DMS153 treated with DMSO at 0.1 percent for 48 hours (cell line): ENCODE measurements at regions not wholly inside any gene's neighbourhood (a gene's known extent, or its start where the extent isn't known, plus 50 kb on each side); places are given as distances from the start of the nearest gene placed in this dataset.

Experiments
- DNase-seq: peaks from one replicate; lab custom pipeline; 2025; ENCODE audit not compliant: unreplicated experiment; lab: John Stamatoyannopoulos, UW

DNA sequence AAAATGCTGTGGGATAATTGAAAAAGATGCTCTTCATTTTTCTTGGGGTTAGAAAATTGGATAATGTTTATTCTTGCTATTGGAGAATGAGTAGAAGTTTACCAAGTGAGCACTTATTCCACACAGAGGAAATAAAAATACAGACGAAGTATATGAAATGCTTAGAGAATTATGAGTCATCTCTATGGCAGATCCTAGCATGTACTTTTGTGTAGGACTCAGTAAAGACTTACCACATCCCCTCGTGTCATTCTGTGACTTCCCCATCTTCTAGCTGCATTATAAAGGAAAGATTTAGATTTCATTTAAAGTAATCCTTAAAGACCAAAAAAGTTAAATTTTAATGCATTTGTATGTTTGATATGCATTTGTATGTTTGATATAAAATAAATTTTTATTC is 685.6 kb downstream of the TBC1D32 start:
- no peak for DNase-seq

DNA sequence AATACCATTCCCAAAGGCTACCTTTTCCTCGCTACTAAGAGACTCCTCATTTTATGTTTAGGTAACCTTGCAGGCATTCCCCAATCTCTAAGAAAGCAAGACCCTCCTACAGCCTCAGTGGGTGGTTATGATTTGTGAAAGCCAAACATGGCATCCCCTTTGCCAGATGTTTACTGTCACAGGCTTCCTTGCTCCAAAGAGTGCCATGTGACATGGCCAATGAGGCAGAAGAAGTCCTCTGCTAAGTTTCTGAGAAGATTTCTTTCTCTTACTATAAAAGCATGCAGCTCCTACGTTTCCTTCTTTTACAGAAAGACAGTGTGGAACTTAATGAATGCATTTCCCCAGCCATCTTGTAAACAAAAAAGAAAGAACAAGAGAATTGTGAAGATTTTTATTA is 688.2 kb downstream of the TBC1D32 start:
- DNase-seq = no peak

DNA sequence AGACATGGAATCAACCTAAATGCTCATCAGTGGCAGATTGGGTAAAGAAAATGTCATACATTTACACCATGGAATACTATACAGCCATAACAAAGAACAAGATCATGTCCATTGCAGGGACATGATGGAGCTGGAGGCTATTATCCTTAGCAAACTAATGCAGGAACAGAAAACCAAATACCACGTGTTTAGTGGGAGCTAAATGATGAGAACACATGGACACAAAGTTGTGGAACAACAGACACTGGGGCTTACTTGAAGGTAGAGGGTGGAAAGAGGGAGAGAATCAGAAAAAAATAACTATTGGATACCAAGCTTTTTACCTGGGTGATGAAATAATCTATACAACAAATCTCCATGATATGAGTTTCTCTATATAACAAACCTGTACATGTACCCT is 701.3 kb downstream of the TBC1D32 start:
- no peak for DNase-seq

DNA sequence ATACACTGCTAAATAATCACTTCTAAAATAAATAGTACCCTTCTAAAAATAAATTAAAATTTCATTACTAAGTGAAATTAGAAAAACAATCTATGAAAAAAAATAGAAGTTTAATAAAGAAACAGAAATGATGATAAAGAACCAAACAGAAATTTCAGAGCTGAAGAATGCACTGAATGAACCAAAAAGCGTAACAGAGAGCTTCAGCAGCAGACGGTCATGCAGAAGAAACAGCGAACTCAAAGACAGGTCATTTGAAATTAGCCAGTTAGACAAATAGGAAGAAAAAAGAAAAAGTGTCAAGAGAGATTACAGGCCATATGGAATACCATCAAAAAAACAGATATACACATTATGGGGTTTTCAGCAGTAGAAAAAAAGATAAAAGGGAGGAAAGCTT is 706.7 kb downstream of the TBC1D32 start:
- DNase-seq = no peak

DNA sequence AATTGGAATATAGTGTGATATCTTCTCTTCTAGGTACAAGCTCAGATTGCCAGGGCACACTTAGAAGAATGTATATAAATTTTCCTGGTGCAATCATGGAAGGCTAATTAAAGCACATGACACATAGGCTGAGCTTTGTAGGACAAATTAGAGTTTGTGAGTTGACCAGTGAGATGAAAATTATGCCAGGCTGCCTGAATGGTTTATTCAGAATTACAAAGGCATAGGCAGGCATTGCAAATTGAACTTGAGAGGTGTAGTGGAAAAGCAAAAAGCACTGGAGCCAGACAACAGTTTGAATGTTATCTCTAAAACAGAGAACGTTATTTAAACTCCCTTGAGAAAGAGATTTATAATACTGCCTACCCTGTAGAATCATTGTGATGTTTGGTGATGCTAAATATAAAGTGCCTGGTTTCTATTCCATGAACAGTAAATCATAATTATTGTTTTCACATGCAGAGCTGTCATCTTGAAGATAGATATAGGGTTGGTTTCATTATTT is 712.1 kb downstream of the TBC1D32 start:
- DNase-seq = no peak

DNA sequence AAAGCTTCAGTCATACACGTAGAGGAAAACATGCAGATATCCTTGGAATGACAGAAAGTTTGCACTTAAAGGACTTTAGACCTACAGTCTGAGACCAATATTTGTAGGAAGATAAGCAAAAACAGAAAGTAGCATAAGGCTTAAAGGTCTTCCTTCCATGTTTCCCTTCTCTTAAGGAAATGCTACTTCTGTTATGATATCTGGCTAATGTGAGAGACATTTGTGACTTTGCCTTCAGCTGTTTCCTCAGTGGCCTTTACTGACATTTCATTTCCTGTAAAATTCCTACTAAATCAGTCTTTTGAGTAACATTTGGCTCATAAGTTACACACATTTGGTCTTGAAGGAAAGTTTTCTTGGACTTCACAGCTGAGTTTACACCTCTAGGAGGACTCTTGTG is 713.4 kb downstream of the TBC1D32 start:
- DNase-seq = no peak

DNA sequence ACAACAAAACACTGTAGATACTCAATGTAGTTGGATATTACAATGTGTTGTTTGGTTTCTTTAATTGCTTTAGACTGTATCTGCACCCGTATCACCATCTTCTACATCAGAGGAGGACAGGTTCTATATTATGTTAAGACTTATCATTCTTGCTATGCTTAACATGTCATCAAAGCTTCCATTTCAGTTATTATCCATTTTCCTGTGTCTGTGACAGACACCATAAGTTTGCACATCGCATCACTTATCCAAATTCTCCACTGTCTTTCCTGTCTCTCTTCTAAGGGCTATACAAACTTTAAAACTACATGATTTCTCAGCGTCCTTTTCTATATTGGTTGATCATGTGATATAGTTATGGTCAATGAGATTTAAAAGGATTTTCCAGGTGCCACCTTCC is 719.0 kb downstream of the TBC1D32 start:
- no peak for DNase-seq

DNA sequence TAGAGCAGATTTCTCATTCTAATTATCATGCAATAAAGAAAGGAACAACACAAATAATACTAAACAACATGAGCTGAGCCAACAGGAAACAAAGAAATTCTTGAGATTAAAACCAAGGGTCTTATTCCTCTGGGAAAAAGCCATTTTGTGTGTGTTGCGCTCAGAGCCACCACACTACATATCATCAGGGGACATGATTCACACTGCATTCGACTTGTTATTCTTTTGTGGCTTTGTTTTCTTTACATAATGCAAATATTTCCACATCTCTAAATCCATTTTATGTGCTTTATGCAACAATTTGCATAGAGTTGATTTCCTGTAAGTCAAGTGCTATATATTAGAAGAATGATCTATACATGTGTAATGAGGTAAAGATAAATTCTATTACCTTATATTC is 719.6 kb downstream of the TBC1D32 start:
- DNase-seq = no peak

DNA sequence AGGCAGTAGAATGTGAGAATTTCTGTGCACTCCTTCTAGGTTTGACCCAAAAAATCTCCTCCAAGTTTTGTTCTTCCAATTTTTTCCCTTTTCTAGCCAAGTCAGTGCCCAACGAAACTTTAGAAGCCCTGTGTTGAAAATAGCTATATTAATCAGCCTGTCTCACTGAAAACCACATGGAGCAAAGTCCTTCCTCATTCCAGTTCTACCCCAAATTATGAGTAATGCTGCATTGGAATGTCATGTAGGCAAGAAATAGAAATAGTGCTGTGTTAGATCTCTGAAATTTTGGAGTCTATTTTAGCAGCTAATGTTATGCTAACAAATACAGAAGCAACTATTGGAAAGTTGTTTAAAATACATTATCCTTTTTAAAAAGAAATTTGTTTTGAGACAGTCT is 725.5 kb downstream of the TBC1D32 start:
- no peak for DNase-seq

DNA sequence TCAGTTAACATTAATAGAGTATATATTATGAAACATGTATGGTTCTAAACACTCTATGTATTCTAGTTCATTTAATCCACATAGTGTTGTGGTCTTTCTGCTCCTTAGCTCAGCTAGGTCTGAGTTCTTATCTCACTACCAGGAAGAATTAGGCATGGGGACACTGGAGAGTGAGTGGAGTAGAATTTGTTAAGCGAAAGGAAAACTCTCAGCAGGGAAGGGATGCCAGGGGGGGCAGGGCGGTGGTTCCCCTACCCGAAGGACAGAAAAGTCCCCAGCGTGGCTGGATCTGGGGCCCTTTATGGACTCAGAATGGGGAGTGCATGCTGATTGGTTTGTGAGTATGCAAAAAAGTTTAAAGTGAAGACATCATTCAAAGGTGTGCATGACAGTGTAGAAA is 727.5 kb downstream of the TBC1D32 start:
- DNase-seq = no peak

DNA sequence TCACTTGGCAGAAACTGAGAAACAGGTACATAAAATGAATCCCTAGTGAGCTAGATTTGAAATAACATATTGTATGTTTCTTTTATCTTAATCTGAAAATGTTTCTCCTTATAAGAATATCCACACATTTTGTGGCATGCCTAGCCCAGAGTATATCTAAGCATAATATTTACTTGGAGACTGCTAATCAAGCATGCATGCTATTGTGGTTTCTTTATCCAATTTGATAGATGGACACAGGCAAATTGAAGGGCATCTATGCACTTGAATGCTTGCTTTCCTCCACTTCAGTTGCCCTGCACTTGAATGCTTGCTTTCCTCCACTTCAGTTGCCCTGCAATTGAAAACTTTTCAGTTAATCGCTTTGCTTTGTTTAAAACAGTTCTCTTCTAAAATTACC is 729.8 kb downstream of the TBC1D32 start:
- no peak for DNase-seq

DNA sequence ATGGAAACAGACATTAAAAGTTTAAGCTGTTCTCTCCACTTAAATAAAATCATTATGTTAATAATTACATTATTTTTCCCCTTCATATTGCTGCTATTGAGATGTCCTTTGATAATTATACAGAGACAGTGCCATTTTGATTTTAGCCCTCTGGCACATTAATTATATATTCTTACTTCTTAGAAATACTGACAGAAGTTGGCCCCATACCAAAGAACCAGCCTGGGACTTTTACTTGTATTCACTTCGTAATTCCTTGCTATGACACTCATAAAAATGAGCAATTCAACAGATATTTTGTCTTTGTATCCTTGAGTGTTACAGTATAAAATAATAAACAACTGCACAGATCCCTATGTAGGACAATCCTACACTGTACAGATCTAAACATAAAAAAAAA is 743.7 kb downstream of the TBC1D32 start:
- DNase-seq = no peak

DNA sequence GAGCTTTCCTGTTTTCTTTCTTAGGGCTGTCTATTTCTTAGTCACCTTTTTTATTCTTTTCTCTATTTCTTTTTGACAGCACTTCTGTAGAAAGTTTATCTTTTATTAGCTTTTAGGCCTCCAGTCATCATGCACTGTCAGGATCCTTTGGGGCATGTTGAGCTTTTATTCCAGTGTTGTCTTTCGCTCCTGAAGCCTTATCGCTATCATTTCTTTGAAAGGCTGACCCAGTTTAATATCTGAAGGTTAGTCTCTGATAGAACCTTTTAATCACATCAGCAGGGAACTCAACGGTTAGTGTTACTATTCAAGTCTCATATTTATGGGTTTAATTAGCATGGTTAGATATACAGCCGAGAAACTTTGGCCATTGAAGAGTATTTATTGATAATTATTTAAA is 745.9 kb downstream of the TBC1D32 start:
- no peak for DNase-seq

DNA sequence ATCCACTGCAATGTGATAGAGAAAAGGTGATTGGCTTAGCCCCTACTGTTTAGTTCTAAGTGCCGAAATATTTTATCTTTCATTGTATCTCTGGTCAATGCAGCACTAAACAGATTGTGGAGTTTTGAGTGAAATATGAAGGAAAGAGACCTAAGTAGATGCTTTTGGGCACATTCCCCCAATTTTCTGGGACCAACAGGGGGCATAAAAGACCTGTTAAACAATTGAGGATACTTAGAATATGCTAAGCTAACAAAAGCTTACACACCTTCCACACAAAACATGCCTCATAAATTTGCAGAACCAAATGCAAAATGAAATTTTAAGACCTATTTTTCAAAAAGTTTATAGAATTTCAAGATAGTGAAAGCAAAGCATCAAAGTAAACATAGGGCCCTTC is 746.9 kb downstream of the TBC1D32 start:
- DNase-seq = no peak

DNA sequence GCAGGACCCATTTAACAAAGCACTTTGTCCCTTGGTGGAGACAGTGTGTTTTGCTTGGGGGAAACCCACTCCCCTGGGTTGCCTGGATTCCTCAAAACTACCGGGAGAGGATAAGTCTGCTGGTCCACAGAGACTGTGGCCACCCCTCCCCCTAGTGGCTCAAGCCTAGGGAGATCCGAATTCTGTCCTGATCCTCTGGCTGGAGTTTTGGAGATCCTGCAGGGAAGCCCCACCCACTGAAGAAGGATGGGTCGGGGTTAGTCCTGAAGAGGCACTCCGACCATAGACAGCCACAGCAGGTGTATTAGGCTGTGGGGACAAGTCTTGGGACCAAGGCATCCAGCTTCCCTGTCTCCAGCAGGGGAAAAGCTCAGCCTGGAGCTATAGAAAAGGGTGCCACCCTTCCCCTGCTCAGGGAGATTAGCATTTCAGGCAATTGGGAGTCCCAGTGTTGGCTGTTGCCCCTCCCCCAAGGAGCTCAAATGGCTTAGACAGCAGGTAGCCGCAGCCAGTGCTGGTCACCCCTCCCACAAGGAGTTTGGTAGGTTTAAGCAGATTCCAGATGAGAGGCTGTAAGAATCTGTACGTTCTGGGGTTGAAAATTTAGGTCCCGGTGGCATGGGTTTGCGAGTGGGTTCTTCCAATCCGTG is 750.0 kb downstream of the TBC1D32 start:
- DNase-seq = no peak

DNA sequence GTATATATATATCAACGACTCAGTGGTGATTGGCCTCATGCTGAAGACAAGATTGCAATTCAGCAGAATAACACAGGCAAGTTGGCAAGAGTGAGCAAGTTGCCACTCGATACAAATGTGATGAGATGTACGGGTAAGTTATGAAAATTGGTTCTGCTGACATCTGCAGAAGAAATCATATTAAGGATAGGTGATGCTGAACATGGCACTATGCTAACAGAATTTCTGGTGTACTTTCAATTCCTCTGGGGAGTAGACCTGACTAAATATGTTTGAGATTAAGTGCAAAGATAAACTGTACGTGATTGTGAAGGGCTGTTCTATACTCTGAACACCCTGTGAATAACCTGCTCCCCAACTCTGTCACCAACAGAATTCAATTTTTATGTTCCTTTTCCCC is 758.2 kb downstream of the TBC1D32 start:
- no peak for DNase-seq

DNA sequence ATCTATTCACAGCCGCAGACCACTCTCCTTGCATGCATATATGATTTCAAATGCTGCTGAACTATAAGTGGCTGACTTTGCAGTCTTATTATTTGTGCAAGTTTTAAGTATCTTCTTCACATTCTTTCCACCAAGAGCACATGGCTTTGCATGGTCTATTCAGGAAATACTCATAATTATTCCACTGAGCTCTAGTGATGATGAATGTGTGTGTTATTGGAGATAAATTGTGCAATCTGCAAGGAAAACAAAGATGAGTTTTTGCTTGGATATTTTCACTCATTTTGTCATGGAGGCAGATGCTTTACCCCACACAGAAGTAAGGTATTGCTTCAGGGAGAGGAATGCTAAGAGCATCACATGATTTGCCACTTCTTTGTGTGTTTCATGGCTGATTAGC is 764.6 kb downstream of the TBC1D32 start:
- no peak for DNase-seq

DNA sequence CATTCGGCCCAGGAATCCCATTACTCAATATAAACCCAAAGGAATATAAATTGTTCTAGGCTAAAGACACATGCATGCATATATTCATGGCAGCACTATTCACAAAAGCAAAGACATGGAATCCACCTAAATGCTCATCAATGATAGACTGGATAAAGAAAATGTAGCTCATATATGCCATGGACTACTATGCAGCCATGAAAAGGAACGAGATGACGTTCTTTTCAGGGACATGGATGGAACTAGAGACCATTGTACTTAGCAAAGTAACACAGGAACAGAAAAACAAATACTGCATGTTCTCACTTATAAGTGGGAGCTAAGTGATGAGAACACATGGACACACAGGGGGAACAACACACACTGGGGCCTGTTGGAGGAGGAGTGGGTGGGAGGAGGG is 769.5 kb downstream of the TBC1D32 start:
- DNase-seq = no peak

DNA sequence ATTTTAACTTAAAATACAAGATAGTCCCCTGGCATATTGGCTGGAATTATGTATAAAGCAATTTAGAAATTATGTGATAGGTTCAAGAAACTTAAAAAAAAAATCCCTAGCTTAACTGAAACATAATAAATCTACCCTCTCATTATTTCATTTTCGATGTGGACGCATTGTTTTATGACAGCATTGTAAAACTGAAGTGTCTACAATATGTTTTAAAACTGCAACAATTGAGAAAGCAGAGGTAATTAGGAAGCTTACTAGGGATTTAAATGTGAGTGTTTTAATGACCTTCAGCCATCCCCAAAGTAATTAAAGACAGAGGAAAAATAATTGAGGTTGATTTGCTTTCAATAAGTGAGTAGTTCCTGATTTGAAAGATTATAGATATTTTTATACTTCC is 776.0 kb downstream of the TBC1D32 start:
- DNase-seq = no peak

DNA sequence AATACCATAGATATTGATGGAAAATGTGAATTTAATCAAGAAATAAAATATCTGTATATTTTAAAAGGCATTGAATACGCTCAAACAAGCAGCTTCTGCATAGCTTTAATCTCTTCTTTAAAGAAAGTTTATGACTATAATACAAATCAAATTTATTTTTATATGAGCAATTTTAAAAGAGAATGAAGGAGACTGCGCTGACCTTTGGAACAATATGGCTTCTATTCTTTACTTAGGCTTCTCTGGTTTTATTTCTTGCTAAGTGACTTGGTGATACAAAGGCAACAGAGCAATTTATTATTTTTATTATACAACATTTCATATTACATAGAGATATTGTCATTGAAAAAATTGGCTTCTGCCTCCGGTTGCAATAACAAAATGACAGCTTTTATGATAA is 776.7 kb downstream of the TBC1D32 start:
- DNase-seq = no peak

DNA sequence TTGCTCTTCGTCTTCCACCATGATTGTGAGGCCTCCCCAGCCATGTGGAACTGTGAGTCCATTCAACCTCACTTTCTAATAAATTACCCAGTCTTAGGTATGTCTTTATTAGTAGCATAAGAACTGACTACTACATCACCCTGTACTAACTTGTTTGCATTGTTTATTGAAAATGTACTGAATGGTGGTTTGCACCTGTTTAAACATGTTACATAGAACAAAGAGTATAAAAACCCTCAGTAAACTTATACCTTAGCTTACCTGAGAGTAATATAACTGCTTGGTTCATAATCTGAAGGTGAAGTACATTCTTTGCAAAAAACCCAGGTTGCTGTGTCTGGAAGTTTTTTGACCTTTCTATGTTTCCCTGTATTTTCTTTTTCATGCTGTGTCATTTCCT is 777.8 kb downstream of the TBC1D32 start:
- DNase-seq = no peak

DNA sequence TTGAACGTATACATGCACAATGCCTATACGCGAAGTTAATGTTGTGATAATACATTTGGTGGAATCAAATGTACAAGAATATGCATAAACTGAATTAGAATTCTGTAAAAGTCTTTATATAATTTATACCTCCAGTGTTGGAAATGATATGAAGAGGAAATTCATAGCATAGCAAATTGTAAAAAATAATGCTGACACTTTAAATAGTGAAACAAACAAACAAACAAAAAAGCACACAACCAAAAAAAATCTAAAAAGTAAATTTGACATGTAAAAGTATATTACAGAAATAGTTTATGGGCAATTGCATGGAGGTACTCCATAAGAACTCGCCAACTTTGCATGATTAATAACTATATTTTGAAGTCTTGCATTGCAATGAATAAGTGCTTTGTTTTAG is 780.9 kb downstream of the TBC1D32 start:
- no peak for DNase-seq

DNA sequence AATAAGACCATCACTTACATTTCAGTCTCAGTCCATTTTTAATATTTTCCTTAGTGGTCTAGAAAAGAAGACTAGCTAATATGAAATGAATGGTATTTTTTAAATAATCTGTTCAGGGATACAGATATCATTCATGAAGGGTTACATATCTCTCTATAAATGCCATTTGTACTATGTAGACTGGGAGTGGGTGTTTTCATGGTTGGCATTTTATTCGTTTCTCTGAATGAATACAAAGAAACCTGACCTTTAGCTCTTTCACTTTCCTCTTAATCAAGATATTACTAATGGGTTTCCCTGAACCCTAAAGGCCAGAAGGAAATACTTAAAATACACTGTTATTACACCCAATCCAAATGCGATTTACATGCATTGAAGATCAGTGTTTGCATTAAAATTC is 788.9 kb downstream of the TBC1D32 start:
- DNase-seq = no peak

DNA sequence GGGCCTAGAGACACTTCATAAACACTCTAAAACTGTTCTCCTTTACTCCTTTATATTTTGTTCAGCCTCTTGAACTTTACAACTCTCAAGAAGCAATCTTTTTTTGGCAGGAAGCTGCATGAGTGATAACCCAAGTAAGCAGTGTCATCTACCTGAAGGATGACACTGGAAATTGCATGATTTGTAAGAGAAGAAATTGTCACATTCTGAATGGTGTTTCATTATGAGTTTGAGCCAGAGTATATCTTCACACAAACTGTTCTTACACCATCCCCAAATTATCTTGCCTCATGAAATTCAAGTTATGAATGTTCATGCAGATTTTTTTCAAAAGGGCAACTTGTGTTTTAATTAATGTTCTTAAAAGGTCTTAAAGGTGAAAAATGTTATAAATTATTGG is 799.3 kb downstream of the TBC1D32 start:
- DNase-seq = no peak
